HEK293T (cell line): ENCODE measurements at regions not wholly inside any gene's neighbourhood (a gene's known extent, or its start where the extent isn't known, plus 50 kb on each side); places are given as distances from the start of the nearest gene placed in this dataset.

Experiments used
- CTCF ChIA-PET: fragments of 350-600 bp; formaldehyde crosslinking; extraction: SDS; loops from one replicate; lab custom pipeline; 2021; ENCODE audit warnings: antibody characterized with exemption, inconsistent platforms; lab: Yijun Ruan, JAX
- POLR2A ChIA-PET: fragments of 350-600 bp; formaldehyde crosslinking; extraction: SDS; loops from one replicate; lab custom pipeline; 2020; ENCODE audit warnings: antibody characterized with exemption, inconsistent platforms; lab: Yijun Ruan, JAX
- DNase-seq: peaks from one replicate; pipeline ENCODE4 v3.0.0; 2012; ENCODE audit warnings: mixed read lengths; ENCODE audit errors: extremely low spot score
- ARNT ChIP-seq: fragments of 450-650 bp; IDR thresholded peaks from 2 replicates; pipeline ENCODE4 v1.6.1; 2017; ENCODE audit warnings: mild to moderate bottlenecking
- BHLHE40 ChIP-seq: fragments of 450-650 bp; IDR thresholded peaks from 2 replicates; pipeline ENCODE4 v1.6.1; 2016; ENCODE audit warnings: mild to moderate bottlenecking, moderate library complexity, borderline replicate concordance
- CTBP1 ChIP-seq: fragments of 450-650 bp; IDR thresholded peaks from 2 replicates; pipeline ENCODE4 v1.6.1; 2016; ENCODE audit warnings: borderline replicate concordance
- ELF4 ChIP-seq: fragments of 450-650 bp; IDR thresholded peaks from 2 replicates; pipeline ENCODE4 v1.6.1; 2017; ENCODE audit warnings: antibody characterized with exemption
- FOXA1 ChIP-seq: fragments of 450-650 bp; IDR thresholded peaks from 2 replicates; pipeline ENCODE4 v1.6.1; 2016; ENCODE audit warnings: mild to moderate bottlenecking
- FOXK2 ChIP-seq: fragments of 450-650 bp; IDR thresholded peaks from 2 replicates; pipeline ENCODE4 v1.6.1; 2016; ENCODE audit warnings: mild to moderate bottlenecking
- FOXM1 ChIP-seq: fragments of 450-650 bp; IDR thresholded peaks from 2 replicates; pipeline ENCODE4 v1.6.1; 2017; ENCODE audit warnings: mild to moderate bottlenecking, borderline replicate concordance
- HDGF ChIP-seq: fragments of 450-650 bp; IDR thresholded peaks from 2 replicates; pipeline ENCODE4 v1.6.1; 2017; ENCODE audit warnings: antibody characterized with exemption, borderline replicate concordance
- L3MBTL2 ChIP-seq: fragments of 450-650 bp; conservative IDR thresholded peaks from 2 replicates; pipeline ENCODE4 v1.6.1; 2016; ENCODE audit warnings: mild to moderate bottlenecking
- LEF1 ChIP-seq: fragments of 450-650 bp; IDR thresholded peaks from 2 replicates; pipeline ENCODE4 v1.6.1; 2017; ENCODE audit warnings: mild to moderate bottlenecking, borderline replicate concordance
- NFRKB ChIP-seq: fragments of 450-650 bp; IDR thresholded peaks from 2 replicates; pipeline ENCODE4 v1.6.1; 2016; ENCODE audit warnings: mild to moderate bottlenecking, moderate library complexity
- SP1 ChIP-seq: fragments of 450-650 bp; IDR thresholded peaks from 2 replicates; pipeline ENCODE4 v1.6.1; 2017
- SUZ12 ChIP-seq: fragments of 450-650 bp; IDR thresholded peaks from 2 replicates; pipeline ENCODE4 v1.6.1; 2016; ENCODE audit warnings: mild to moderate bottlenecking
- TARDBP ChIP-seq: fragments of 450-650 bp; IDR thresholded peaks from 2 replicates; pipeline ENCODE4 v1.6.1; 2016
- ZNF384 ChIP-seq: fragments of 450-650 bp; IDR thresholded peaks from 2 replicates; pipeline ENCODE4 v1.6.1; 2016
- TF ChIP-seq, protein P1 (sequence below): fragments of 450-650 bp; IDR thresholded peaks from 2 replicates; pipeline ENCODE4 v1.6.1; 2016

DNA sequence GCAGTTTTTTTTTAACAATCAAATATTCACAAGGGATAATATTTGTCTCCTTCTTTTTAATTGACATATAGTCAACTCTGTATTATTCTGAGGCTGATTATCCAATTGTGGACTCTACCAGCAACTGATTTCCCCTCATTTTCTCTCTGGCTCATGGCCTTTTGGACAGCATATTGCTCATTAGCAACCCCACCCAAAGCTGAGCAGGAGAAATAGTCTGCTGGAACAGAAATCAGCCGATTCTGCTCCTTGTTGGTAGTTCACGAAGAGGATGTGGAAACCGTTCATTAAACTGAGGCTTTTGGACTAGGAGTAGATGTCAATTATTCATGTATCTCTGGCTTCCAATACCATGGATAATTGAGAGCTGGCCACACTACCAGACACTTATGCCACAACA is 428.4 kb upstream of the INTU start:
- CTCF ChIA-PET = no interaction called here
- TF ChIP-seq FOXA1 (no peak), BHLHE40 (no peak), CTBP1 (no peak), FOXK2 (no peak)
- no peak for DNase-seq
- POLR2A ChIA-PET = no interaction called here

DNA sequence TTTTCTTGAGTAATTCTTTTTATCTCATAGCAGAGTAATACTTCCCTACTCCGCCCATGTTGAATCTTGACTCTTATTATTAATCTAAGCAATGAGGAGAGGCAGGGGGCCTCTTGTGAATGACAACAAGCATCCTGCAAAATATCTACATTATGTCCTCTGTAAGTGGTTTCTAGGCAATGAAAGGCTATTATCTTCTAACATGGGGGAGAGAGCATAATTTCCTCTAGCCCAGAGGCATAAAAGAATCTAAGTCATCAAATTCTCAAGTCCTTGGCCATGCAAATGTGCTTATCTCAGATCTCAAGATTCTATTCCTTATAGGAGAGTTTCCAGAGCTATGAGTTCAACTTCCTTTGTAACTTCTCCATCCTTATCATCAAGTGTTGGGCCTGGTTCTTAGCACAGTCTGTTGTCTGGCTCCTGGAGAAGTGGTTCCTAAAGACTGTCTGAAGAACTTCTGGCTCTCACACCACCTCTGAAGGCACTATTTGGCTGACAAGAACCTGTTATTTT is 423.1 kb upstream of the INTU start:
- no peak for DNase-seq
- POLR2A ChIA-PET = no interaction called here
- CTCF ChIA-PET = no interaction called here

DNA sequence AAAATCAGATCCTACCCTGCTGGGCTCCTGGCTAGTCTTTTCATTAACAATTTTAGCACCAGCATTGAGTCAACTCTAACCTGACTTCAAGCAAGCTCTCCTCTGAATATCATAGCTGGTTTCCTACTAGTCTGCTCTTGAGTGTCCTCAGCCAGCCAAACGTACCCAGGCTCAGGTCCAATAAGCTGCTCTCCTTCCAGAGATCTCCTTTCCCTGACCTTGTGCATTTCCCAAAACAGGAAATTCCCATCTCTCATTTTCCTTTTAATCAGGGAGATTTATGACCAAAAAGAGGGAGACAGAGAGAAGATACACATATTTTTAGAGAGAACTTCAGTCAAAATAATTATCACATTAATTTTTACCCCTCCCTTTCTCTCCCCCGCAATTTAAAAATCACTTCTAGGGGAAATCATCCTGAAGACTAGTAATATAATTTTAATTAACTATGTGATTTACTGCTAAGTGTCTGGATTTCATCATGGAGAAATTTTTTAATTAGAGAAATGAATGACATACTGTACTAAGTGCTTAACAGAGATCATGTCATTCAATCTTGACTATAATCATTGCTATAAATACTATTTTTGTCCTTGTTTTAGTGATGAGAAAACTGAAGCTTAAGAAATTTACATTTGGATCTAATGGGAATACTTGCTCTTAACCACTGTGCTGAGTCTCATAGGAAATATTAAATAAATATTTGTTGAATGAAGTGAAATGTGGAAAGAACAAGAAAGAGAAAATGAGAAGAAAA is 421.7 kb upstream of the INTU start:
- ChIA-PET CTCF (no interaction called here), POLR2A (no interaction called here)
- no peak for DNase-seq
- TF ChIP-seq L3MBTL2 (no peak), ELF4 (no peak), LEF1 (no peak), FOXA1 (no peak), FOXK2 (no peak), ZNF384 (no peak), TARDBP (no peak), SUZ12 (no peak), BHLHE40 (no peak), SP1 (no peak), FOXM1 (no peak)
- TF ChIP-seq, protein P1, sequence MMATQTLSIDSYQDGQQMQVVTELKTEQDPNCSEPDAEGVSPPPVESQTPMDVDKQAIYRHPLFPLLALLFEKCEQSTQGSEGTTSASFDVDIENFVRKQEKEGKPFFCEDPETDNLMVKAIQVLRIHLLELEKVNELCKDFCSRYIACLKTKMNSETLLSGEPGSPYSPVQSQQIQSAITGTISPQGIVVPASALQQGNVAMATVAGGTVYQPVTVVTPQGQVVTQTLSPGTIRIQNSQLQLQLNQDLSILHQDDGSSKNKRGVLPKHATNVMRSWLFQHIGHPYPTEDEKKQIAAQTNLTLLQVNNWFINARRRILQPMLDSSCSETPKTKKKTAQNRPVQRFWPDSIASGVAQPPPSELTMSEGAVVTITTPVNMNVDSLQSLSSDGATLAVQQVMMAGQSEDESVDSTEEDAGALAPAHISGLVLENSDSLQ = no peak

More for the DNA sequence above, 423.1 kb upstream of the INTU start:
- TF ChIP-seq FOXK2 (no peak), HDGF (no peak), SP1 (no peak), NFRKB (no peak), FOXA1 (no peak), TARDBP (no peak), ZNF384 (no peak), LEF1 (no peak), FOXM1 (no peak), CTBP1 (no peak), ARNT (no peak), SUZ12 (no peak), ELF4 (no peak)
- TF ChIP-seq, protein P1 = no peak

DNA sequence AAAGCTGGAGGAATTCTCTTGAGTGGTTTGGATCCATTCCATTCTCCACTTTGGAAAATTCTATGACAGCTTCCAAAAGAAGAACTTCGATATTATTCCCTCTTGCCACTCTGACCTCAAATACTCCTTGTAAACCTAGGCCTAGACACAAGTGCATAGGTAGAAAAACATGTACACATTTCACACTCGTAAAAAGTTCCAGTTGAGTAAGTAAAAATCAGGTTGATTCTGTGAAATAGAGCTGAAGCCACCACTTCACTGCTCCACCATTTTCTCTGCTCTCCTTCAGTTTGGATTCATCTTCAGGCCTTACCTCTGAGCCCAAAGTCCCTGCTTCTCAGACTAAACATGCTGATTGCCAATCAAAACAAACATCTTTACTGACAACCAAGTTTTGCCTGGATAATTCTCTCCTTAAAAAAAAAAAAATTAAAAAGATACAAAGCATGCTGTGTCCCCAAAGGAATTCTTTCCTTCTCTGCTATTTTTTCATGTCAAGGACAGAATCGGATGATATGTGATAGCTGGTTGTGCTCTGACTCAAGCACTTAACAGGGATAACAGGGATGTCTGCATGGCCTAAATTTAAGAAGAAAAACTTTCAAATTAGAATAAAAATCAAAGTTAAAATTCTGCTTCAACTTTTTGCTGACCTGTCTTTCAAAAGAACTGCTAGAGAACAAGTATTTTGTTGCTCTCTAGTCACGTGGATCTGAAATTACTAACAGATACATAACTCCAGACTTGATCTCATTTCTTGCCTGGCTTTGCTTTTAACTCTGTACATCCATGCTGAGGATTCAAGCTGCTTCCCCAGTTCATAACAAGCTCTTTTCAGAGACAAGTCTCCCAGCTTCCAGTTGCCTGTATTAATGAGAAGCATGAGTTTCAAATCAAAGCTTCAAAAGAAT is 420.9 kb upstream of the INTU start:
- POLR2A ChIA-PET = no interaction called here
- CTCF ChIA-PET = no interaction called here
- DNase-seq = no peak
- TF ChIP-seq L3MBTL2 = no peak

DNA sequence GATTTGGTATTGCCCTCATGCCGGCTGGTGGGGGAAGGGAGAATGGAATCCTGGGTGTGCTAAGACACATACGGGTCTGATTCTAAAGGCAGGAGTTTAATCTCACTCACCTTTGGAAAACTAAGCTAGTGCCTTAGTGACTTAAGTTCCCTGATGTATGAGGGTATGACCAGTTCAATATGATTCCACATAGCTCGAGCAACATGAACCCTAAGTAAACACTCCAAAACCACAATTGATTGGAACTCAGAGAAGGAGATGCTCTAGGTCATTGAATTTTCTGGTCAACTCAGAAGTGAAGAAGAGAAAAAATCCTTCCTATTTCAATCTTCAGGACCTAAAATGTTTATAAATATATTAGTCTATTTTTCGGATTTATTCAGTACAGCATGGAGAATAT is 420.1 kb upstream of the INTU start:
- ChIA-PET CTCF (no interaction called here), POLR2A (no interaction called here)
- DNase-seq = no peak
- TF ChIP-seq FOXK2 (no peak), SUZ12 (no peak), SP1 (no peak), ARNT (no peak), BHLHE40 (no peak), TARDBP (no peak)

DNA sequence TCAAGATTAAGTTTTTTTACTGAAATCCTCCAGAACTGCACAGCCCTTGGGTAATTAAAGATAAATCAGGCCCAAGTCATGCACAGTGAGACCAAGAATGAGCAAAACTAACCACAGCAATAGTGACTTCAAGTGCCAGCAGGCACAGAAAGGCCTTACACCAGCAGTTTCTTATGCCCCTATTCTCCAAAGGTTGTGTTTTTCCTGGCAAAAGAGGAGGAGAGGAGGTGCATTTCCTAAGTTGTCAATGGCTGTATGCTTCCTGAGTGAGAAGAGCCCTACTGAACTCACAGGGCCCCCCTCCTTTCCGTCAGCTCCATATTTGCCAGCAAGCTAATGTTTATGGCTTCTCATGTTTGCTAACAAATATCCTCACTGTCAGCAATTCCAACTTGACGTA is 418.7 kb upstream of the INTU start:
- POLR2A ChIA-PET = interaction anchor here (0.7 kb wide), 1 partner anchor 76 kb away, joined by 3 read pairs; no protein-coding TSS in a partner anchor
- DNase-seq = no peak
- CTCF ChIA-PET = no interaction called here
- TF ChIP-seq LEF1 = no peak
- no peak for TF ChIP-seq SP1
- no peak for TF ChIP-seq ARNT
- no peak for TF ChIP-seq FOXA1
- no peak for TF ChIP-seq CTBP1
- no peak for TF ChIP-seq FOXK2
- TF ChIP-seq HDGF = no peak
- TF ChIP-seq, protein P1 = no peak
- no peak for TF ChIP-seq NFRKB
- no peak for TF ChIP-seq BHLHE40
- no peak for TF ChIP-seq L3MBTL2
- TF ChIP-seq FOXM1 = no peak
- TF ChIP-seq ELF4 = no peak
- no peak for TF ChIP-seq TARDBP
- no peak for TF ChIP-seq SUZ12
- TF ChIP-seq ZNF384 = no peak
